ENCODE measurements at regions not wholly inside any gene's neighbourhood (a gene's known extent, or its start where the extent isn't known, plus 50 kb on each side); places are given as distances from the start of the nearest gene placed in this dataset.

DNA sequence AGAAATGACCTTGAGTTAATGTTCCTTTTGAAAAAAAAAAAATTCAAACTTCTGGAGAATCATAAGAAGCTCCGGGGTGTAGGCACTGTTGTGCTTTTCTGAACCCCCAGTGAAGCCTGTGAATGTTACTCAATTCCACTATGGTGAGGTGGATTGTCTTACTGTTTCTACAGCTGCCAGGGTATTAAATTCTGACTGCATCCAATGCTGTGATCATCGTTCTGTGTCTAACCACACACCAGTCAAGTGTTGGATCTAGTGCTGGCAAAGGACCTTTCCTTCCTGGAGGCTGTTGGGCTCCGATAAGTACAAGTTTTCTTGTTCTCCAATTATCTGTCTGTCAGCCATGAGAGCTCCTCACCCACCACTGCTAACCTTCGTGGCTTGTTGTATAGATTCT, 162.0 kb upstream of the EPHA7 start:
- Histone ChIP-seq H3K79me2 (ENCODE audit: control insufficient read depth, insufficient read depth, low read length) (no peaks in the 10 kb centered on the region), H3K4me1 (ENCODE audit: control insufficient read depth, extremely low read depth, insufficient read depth, low read length) (no peaks in the 10 kb centered on the region), H3K9ac (replicated peaks; ENCODE audit: extremely low read depth, insufficient read depth, low read length) (no peak overlapping the region), H3K27me3 (ENCODE audit: control insufficient read depth in 2 of 2, insufficient read depth in 2 of 2, low read length in 2 of 2) (no peaks in the 10 kb centered on the region), H3K36me3 (ENCODE audit: control insufficient read depth in 2 of 2, extremely low read depth in 1 of 2, insufficient read depth in 2 of 2, low read length in 2 of 2) (no peaks in the 10 kb centered on the region), H3K9me1 (replicated peaks; ENCODE audit: control insufficient read depth, extremely low read depth, insufficient read depth, low read length) (no peaks in the 10 kb centered on the region), H3K4me3 (replicated peaks in 1 of 3; ENCODE audit: insufficient read depth in 1 of 3, low read depth in 1 of 3, low read length in 3 of 3) (no peak overlapping the region), H2AFZ (ENCODE audit: low read depth, low read length) (no peak overlapping the region), H3K27ac (ENCODE audit: insufficient read depth, low read depth, low read length) (no peak overlapping the region), H3K4me2 (ENCODE audit: insufficient read depth, low read length) (no peak overlapping the region), H4K20me1 (replicated peaks; ENCODE audit: control insufficient read depth, extremely low read depth, insufficient read depth, low read length) (no peaks in the 10 kb centered on the region), H3K9me3 (replicated peaks; ENCODE audit: control insufficient read depth, insufficient read depth, low read length) (no peaks in the 10 kb centered on the region)
- BruUV-seq (replicated peaks) = no TSS peak
- CTCF ChIA-PET = no interaction called here
- dilution Hi-C loops (cut with MboI; ENCODE audit: extremely low pct_ligation_motif_present, low sequenced_read_pairs) = no loop called here
- POLR2A ChIA-PET = no interaction called here
- FAIRE-seq = no peak
- no peak for TF ChIP-seq GATA2 (IDR thresholded peaks at IDR 0.05; ENCODE audit: insufficient read depth, insufficient read length, low read depth, low read length)
- intact Hi-C loops (cut with micrococcal nuclease) = no loop called here
- DNase-seq (ENCODE audit: low read depth, low spot score) = no peak

DNA sequence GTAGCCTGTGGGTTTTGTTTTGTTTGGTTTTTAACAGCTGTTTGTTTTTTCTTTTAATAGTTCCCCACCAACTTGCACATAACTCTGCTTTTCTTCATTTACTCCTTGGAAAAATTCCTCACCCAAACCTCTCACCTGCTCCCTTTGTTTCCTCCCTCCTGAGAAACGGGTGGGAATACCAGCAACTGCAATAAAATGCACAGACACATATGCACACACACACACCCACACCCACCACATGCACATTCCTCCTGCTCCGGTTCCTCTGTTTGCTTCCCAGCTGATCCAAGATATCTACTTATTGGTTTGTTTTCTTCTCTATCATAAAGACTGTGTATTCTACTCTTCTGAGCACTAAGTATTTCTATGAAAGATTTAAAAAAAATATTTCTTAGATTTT, 161.1 kb upstream of the EPHA7 start:
- Histone ChIP-seq H3K79me2 (ENCODE audit: control insufficient read depth, insufficient read depth, low read length) (no peaks in the 10 kb centered on the region), H3K9me1 (replicated peaks; ENCODE audit: control insufficient read depth, extremely low read depth, insufficient read depth, low read length) (no peaks in the 10 kb centered on the region), H3K4me3 (replicated peaks in 1 of 3; ENCODE audit: insufficient read depth in 1 of 3, low read depth in 1 of 3, low read length in 3 of 3) (no peak overlapping the region), H4K20me1 (replicated peaks; ENCODE audit: control insufficient read depth, extremely low read depth, insufficient read depth, low read length) (no peaks in the 10 kb centered on the region), H3K27ac (ENCODE audit: insufficient read depth, low read depth, low read length) (no peak overlapping the region), H3K9me3 (replicated peaks; ENCODE audit: control insufficient read depth, insufficient read depth, low read length) (no peaks in the 10 kb centered on the region), H3K4me1 (ENCODE audit: control insufficient read depth, extremely low read depth, insufficient read depth, low read length) (no peaks in the 10 kb centered on the region), H2AFZ (ENCODE audit: low read depth, low read length) (no peak overlapping the region), H3K4me2 (ENCODE audit: insufficient read depth, low read length) (no peak overlapping the region), H3K9ac (replicated peaks; ENCODE audit: extremely low read depth, insufficient read depth, low read length) (no peak overlapping the region), H3K36me3 (ENCODE audit: control insufficient read depth in 2 of 2, extremely low read depth in 1 of 2, insufficient read depth in 2 of 2, low read length in 2 of 2) (no peaks in the 10 kb centered on the region), H3K27me3 (ENCODE audit: control insufficient read depth in 2 of 2, insufficient read depth in 2 of 2, low read length in 2 of 2) (no peaks in the 10 kb centered on the region)
- CTCF ChIA-PET = no interaction called here
- dilution Hi-C loops (cut with MboI; ENCODE audit: extremely low pct_ligation_motif_present, low sequenced_read_pairs) = no loop called here
- POLR2A ChIA-PET = no interaction called here
- intact Hi-C loops (cut with micrococcal nuclease) = no loop called here
- DNase-seq (ENCODE audit: low read depth, low spot score) (no peak), FAIRE-seq (no peak)
- BruUV-seq (replicated peaks) = no TSS peak
- TF ChIP-seq, protein P1, sequence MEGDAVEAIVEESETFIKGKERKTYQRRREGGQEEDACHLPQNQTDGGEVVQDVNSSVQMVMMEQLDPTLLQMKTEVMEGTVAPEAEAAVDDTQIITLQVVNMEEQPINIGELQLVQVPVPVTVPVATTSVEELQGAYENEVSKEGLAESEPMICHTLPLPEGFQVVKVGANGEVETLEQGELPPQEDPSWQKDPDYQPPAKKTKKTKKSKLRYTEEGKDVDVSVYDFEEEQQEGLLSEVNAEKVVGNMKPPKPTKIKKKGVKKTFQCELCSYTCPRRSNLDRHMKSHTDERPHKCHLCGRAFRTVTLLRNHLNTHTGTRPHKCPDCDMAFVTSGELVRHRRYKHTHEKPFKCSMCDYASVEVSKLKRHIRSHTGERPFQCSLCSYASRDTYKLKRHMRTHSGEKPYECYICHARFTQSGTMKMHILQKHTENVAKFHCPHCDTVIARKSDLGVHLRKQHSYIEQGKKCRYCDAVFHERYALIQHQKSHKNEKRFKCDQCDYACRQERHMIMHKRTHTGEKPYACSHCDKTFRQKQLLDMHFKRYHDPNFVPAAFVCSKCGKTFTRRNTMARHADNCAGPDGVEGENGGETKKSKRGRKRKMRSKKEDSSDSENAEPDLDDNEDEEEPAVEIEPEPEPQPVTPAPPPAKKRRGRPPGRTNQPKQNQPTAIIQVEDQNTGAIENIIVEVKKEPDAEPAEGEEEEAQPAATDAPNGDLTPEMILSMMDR (IDR thresholded peaks at IDR 0.05; ENCODE audit: extremely low read depth in 1 of 2, insufficient read depth in 1 of 2, low read depth in 1 of 2, low read length in 2 of 2) = no peak
- no peak for TF ChIP-seq EZH2 (IDR thresholded peaks at IDR 0.05; ENCODE audit: borderline replicate concordance, low read depth, low read length, severe bottlenecking)
- TF ChIP-seq MYC (IDR thresholded peaks at IDR 0.05; ENCODE audit: low read depth, low read length) = no peak
- TF ChIP-seq, protein P2, sequence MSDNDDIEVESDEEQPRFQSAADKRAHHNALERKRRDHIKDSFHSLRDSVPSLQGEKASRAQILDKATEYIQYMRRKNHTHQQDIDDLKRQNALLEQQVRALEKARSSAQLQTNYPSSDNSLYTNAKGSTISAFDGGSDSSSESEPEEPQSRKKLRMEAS (IDR thresholded peaks at IDR 0.05; ENCODE audit: insufficient read depth, insufficient read length) = no peak
- no peak for TF ChIP-seq GATA2 (IDR thresholded peaks at IDR 0.05; ENCODE audit: insufficient read depth, insufficient read length, low read depth, low read length)
- no peak for TF ChIP-seq POLR2A (IDR thresholded peaks at IDR 0.05; ENCODE audit: low read depth, low read length)
- TF ChIP-seq FOS (IDR thresholded peaks at IDR 0.05; ENCODE audit: borderline replicate concordance, insufficient read depth, low read length) = no peak
- TF ChIP-seq JUN (IDR thresholded peaks at IDR 0.05; ENCODE audit: borderline replicate concordance, insufficient read depth, insufficient read length, low read depth) = no peak
- no peak for TF ChIP-seq POLR2AphosphoS5 (IDR thresholded peaks at IDR 0.05; ENCODE audit: insufficient read depth, low read depth, low read length)
